ENCODE measurements at regions not wholly inside any gene's neighbourhood (a gene's known extent, or its start where the extent isn't known, plus 50 kb on each side); places are given as distances from the start of the nearest gene placed in this dataset.

DNA sequence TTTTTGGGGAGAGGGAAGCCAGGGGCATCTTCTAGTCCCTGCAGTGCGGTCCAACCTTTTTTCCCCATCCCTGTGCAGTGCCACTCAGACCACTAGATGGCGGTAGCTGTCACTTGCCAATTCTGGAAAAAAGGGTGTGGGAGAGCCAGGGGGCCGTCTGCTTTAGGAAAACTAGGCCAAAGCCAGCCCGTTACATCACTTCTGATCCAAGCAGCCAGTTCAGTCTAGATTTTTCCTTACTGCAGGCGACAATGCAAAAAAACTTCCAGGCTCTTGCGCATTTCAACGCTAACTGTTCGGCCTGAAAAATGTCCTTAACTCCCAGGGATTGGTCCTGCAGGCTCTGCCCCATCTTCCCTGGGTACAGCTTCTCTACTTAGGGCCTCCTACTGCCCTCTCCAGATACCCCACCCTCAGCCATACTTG is 69.2 kb upstream of the CES5A start:
- DNase-seq (ENCODE audit: low read depth in 2 of 2), result peak; percentile 21 to 45

DNA sequence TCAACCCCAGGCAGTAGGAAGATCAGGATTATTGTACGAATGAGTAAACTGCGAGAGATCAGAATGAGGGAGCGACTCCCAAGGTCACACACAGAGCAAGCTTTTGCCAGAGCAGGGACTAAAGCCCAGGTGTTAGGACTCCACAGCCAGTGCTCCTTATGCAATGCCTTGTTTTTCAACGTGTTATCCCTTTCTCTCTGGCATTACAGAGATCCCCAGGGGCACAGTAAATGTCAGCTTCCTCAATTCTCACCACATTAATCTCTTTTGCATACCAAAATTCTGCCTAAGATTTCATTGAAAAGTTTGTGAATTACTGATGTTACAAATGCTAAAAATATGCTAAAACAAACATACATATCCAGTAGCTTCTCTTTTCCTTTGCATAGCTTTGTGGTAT is 68.1 kb upstream of the CES5A start:
- DNase-seq (ENCODE audit: low read depth in 2 of 2), result no peak

DNA sequence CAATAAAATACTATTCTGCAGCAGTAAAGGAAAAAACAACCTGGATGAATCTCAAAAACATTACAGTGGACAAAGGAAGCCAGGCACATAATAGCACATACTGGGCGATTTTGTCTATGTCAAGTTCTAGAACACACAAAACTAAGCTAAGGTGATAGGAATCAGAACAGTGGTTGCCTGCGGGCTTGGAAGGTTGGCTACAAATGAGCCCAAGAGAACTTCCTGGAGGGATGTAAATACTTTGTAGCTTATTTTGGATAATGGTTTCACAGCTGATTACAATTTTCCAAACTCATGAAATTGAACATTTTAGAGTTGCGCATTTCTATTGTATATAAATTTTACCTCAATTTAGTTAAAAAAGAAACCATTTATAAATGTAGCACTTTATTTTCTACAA is 67.6 kb upstream of the CES5A start:
- DNase-seq (ENCODE audit: low read depth in 2 of 2), result no peak

DNA sequence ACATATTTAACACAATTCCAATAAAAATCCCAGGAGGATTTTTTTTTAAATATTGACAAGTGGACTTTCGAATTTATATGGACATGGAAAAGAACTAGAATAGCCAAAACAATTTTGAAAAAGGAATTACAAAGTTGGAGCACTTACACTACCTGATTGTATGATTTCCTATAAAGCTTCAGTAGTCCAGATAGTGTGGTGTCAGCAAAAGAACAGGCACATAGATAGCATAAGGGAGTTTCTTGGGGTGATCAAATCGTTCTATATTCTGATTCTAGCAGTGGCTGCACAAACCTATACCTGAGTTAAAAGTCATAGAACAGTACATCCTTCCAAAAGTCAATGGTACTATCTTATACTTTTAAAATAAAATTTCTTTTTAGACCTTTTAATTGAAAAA is 66.4 kb upstream of the CES5A start:
- DNase-seq (ENCODE audit: low read depth in 2 of 2), result no peak

DNA sequence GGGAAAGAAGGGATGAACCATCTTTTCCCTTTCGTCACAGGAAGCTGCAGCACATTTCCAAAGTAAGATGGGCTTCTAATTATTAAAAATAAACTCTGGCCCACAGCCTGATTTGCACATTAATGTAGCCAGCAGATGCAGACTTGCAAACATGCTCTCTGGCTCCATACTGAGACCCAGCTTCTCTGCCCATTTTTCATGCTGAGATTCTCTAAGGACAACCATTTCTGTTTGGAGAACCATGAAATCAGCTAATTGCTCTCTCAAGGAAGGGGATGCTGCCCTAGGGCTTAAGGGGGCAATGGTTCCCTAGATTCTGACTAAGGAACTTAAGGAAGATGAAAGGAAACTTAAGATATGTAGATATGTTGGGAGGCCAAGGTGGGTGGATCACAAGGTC is 63.0 kb upstream of the CES5A start:
- no peak for DNase-seq (ENCODE audit: low read depth in 2 of 2)

DNA sequence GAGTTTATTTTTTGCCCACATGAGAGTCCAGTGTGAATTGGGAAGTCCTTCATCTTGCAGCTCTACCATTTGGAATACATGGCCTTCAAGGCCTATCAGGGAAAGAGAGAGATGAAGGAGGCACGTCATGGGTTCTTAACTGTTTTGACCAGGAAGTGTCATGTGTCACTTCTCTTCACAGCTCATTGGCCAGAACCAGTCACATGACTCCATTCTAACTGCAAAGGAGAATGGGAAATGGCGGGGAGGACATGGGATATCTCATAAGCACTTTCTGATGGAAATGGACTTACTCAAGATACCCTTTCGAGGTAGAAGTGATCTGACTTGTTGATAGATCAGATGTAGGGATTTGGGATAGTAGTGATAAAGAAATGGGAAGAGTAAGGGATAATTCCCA is 57.9 kb upstream of the CES5A start:
- DNase-seq (ENCODE audit: low read depth in 2 of 2), result no peak

DNA sequence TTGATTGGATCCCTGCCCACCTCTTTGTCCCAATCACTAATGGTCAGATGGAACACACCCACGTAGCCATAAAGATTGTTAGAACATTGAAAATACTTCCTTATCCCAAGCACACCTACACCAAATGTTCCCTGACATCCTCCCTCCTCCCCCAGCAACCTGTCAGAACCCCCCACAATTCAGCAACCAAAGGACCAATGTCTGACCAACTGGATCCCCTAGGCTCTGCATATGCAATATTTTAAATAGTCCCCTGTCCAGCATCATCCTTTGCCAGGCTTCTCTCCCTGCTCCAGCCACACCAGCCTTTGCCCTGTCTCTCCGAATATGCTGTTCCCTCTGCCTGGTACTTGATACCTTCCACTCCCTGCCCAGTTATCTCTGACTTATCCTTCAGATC is 54.9 kb upstream of the CES5A start:
- DNase-seq (ENCODE audit: low read depth in 2 of 2), result no peak

DNA sequence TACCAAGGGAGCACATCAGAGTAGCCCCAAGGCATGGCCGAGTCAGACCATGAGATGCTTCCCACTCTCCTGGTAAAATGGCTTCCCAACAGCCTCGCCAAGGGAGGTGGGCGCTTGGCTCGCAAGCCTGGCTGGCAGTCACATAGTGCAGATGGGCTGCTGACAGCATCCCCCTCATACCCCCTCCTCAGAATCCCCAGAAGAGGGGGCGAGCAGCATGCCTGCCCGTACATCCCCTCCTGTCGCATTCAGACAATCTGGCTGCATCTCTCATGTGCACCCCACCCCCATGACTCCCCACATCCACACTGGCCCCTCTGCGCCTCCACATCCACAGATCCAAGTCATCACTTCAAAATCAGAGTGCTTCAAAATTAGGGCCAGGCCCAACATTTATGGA is 54.0 kb upstream of the CES5A start:
- no peak for DNase-seq (ENCODE audit: low read depth in 2 of 2)

DNA sequence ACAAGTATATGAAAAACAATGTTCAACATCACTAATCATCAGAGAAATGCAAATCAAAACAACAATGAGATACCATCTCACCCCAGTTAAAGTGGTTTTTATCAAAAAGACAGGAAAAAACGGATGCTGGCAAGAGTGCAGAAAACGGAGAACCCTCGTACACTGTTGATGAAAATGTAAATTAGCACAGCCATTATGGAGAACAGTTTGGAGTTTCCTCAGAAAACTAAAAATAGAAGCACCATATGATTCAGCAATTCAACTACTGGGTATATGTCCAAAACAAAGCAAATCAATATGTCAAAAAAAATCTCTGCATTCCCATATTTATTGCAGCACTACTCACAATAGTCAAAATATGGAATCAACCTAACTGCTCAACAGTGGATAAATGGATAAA is 50.1 kb upstream of the CES5A start:
- no peak for DNase-seq (ENCODE audit: low read depth in 2 of 2)
